ENCODE measurements at regions not wholly inside any gene's neighbourhood (a gene's known extent, or its start where the extent isn't known, plus 50 kb on each side); places are given as distances from the start of the nearest gene placed in this dataset.
"Not testable (repeated sequence)": the region's sequence is repeated elsewhere in the genome, so short reads cannot be mapped to it uniquely, and the experiment has no call there.

DNA sequence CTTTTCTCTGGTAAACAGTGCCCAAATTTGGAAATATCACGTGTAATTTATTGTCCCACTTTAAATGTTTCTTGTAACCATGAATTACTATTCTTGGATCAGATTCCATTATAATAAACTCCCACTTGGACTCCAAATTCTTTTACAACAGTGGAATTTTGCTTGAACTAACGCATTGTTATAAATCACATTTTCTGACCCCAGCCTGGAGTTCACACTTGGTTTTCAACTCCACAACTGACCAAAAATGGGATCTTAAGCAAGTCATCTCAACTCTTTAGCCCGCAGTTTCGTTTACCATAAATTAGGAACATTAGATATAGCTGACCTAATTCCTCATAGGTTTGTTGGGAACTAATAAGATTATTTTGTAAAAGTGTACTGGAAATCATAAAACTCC, 336.8 kb upstream of the NCAM1 start:
- in situ Hi-C loops (cut with HindIII; ENCODE audit: low pct_unique_long_range_greater_than_20kb, low sequenced_read_pairs), result no loop called here
- ChIA-PET POLR2A (no interaction called here), CTCF (no interaction called here)

DNA sequence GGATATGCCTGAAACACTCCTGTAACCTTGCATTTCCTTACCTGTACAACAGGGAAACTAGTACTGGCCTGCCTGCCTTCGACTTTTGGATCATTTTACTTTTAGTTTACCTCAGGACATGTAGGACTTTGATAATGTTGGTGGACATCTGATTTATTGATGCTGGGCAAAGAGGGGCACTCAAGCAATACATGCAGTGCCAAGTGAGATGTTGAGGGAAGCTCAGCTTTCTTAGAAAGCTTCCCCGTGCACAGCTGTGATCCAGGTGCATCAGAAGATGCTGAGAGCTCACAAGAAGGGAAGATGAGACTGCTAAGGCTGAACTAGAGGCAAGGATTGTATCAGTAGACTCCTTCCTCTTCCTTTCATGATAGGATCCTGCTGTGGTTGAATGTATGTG, 336.2 kb upstream of the NCAM1 start:
- intact Hi-C loops (cut with micrococcal nuclease; ENCODE audit: unreplicated experiment); CTCF ChIA-PET; H3K9me3 ChIP-seq (ENCODE audit: control insufficient read depth, insufficient read depth, low read depth, low read length); H3K4me3 ChIP-seq (ENCODE audit: low read depth in 2 of 2, low read length in 2 of 2); H3K4me1 ChIP-seq (ENCODE audit: control insufficient read depth, insufficient read depth, low read length); BruUV-seq (replicated peaks); DNase-seq (ENCODE audit: low read depth, low spot score); H3K27ac ChIP-seq (ENCODE audit: low read length); H3K27me3 ChIP-seq (ENCODE audit: control insufficient read depth, insufficient read depth, low read length); in situ Hi-C loops (cut with HindIII; ENCODE audit: low pct_unique_long_range_greater_than_20kb, low sequenced_read_pairs); POLR2A ChIA-PET; ATAC-seq; H3K36me3 ChIP-seq (ENCODE audit: control insufficient read depth, insufficient read depth, low read length): not testable (repeated sequence)

More for the DNA sequence above, 336.8 kb upstream of the NCAM1 start:
- no TSS peak for BruUV-seq (replicated peaks)
- H3K4me1 ChIP-seq (ENCODE audit: control insufficient read depth, insufficient read depth, low read length), result no peaks in the 10 kb centered on the region
- ATAC-seq (no peak), DNase-seq (ENCODE audit: low read depth, low spot score) (no peak)
- intact Hi-C loops (cut with micrococcal nuclease; ENCODE audit: unreplicated experiment), result no loop called here
- TF ChIP-seq POLR2AphosphoS5 (IDR thresholded peaks at IDR 0.05; ENCODE audit: low read depth, low read length) (no peak), TCF7L2 (IDR thresholded peaks at IDR 0.05; ENCODE audit: low read depth, low read length) (no peak), SIN3A (IDR thresholded peaks at IDR 0.05; ENCODE audit: borderline replicate concordance, insufficient read depth, low read depth, low read length) (no peak)
- TF ChIP-seq, protein P1, sequence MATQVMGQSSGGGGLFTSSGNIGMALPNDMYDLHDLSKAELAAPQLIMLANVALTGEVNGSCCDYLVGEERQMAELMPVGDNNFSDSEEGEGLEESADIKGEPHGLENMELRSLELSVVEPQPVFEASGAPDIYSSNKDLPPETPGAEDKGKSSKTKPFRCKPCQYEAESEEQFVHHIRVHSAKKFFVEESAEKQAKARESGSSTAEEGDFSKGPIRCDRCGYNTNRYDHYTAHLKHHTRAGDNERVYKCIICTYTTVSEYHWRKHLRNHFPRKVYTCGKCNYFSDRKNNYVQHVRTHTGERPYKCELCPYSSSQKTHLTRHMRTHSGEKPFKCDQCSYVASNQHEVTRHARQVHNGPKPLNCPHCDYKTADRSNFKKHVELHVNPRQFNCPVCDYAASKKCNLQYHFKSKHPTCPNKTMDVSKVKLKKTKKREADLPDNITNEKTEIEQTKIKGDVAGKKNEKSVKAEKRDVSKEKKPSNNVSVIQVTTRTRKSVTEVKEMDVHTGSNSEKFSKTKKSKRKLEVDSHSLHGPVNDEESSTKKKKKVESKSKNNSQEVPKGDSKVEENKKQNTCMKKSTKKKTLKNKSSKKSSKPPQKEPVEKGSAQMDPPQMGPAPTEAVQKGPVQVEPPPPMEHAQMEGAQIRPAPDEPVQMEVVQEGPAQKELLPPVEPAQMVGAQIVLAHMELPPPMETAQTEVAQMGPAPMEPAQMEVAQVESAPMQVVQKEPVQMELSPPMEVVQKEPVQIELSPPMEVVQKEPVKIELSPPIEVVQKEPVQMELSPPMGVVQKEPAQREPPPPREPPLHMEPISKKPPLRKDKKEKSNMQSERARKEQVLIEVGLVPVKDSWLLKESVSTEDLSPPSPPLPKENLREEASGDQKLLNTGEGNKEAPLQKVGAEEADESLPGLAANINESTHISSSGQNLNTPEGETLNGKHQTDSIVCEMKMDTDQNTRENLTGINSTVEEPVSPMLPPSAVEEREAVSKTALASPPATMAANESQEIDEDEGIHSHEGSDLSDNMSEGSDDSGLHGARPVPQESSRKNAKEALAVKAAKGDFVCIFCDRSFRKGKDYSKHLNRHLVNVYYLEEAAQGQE (IDR thresholded peaks at IDR 0.05; ENCODE audit: insufficient read depth in 1 of 2, low read depth in 2 of 2, low read length in 1 of 2), result no peak
- TF ChIP-seq, protein P2, sequence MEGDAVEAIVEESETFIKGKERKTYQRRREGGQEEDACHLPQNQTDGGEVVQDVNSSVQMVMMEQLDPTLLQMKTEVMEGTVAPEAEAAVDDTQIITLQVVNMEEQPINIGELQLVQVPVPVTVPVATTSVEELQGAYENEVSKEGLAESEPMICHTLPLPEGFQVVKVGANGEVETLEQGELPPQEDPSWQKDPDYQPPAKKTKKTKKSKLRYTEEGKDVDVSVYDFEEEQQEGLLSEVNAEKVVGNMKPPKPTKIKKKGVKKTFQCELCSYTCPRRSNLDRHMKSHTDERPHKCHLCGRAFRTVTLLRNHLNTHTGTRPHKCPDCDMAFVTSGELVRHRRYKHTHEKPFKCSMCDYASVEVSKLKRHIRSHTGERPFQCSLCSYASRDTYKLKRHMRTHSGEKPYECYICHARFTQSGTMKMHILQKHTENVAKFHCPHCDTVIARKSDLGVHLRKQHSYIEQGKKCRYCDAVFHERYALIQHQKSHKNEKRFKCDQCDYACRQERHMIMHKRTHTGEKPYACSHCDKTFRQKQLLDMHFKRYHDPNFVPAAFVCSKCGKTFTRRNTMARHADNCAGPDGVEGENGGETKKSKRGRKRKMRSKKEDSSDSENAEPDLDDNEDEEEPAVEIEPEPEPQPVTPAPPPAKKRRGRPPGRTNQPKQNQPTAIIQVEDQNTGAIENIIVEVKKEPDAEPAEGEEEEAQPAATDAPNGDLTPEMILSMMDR (IDR thresholded peaks at IDR 0.05), result no peak
- no peaks in the 10 kb centered on the region for H3K9me3 ChIP-seq (ENCODE audit: control insufficient read depth, insufficient read depth, low read depth, low read length)
- H3K4me3 ChIP-seq (ENCODE audit: low read depth in 2 of 2, low read length in 2 of 2), result no peak overlapping the region
- no peaks in the 10 kb centered on the region for H3K36me3 ChIP-seq (ENCODE audit: control insufficient read depth, insufficient read depth, low read length)
- H3K27ac ChIP-seq (ENCODE audit: low read length), result no peak overlapping the region
- H3K27me3 ChIP-seq (ENCODE audit: control insufficient read depth, insufficient read depth, low read length), result no peaks in the 10 kb centered on the region

DNA sequence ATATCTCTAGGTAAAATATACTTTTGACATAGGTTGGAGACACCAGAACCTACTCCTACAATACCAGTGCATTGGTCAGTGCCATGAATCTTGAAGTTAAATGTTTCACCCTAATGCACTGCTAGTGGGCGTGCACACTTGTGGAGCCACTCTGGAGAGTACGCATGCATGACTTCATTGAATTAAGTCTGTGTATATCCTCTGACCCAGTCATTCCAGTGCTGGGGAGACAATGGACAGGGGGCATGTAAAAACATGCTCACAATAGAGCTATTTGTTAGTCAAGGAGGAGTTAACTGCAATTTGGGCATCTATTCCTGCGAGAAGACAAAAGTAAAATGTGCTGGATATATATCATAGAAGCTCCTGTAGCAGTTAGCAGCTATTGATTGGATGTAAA, 335.4 kb upstream of the NCAM1 start:
- CTCF ChIA-PET, result no interaction called here
- H3K27me3 ChIP-seq (ENCODE audit: control insufficient read depth, insufficient read depth, low read length), result no peaks in the 10 kb centered on the region
- POLR2A ChIA-PET, result no interaction called here
- in situ Hi-C loops (cut with HindIII; ENCODE audit: low pct_unique_long_range_greater_than_20kb, low sequenced_read_pairs) (no loop called here), intact Hi-C loops (cut with micrococcal nuclease; ENCODE audit: unreplicated experiment) (no loop called here)
- no peak overlapping the region for H3K4me3 ChIP-seq (ENCODE audit: low read depth in 2 of 2, low read length in 2 of 2)
- H3K36me3 ChIP-seq (ENCODE audit: control insufficient read depth, insufficient read depth, low read length), result no peaks in the 10 kb centered on the region
- ATAC-seq (no peak), DNase-seq (ENCODE audit: low read depth, low spot score) (no peak)
- no TSS peak for BruUV-seq (replicated peaks)
- H3K27ac ChIP-seq (ENCODE audit: low read length), result no peak overlapping the region
- no peaks in the 10 kb centered on the region for H3K9me3 ChIP-seq (ENCODE audit: control insufficient read depth, insufficient read depth, low read depth, low read length)
- no peaks in the 10 kb centered on the region for H3K4me1 ChIP-seq (ENCODE audit: control insufficient read depth, insufficient read depth, low read length)
- TF ChIP-seq, protein P1 (IDR thresholded peaks at IDR 0.05; ENCODE audit: insufficient read depth in 1 of 2, low read depth in 2 of 2, low read length in 1 of 2), result no peak
- TF ChIP-seq POLR2AphosphoS5 (IDR thresholded peaks at IDR 0.05; ENCODE audit: low read depth, low read length), result no peak
- no peak for TF ChIP-seq TCF7L2 (IDR thresholded peaks at IDR 0.05; ENCODE audit: low read depth, low read length)
- TF ChIP-seq, protein P2 (IDR thresholded peaks at IDR 0.05), result no peak
- TF ChIP-seq SIN3A (IDR thresholded peaks at IDR 0.05; ENCODE audit: borderline replicate concordance, insufficient read depth, low read depth, low read length), result no peak
